Neural crest cell (in vitro differentiated cells): ENCODE measurements at regions not wholly inside any gene's neighbourhood (a gene's known extent, or its start where the extent isn't known, plus 50 kb on each side); places are given as distances from the start of the nearest gene placed in this dataset.

Experiments
- DNase-seq: peaks from one replicate; pipeline ENCODE4 v3.0.0; 2021; ENCODE audit warnings: low read depth, mixed read lengths, low spot score
- H3K27ac Mint-ChIP-seq: one replicate; pipeline ENCODE4 v1.8.0; 2021; ENCODE audit warnings: mild to moderate bottlenecking, mixed read lengths; ENCODE audit not compliant: unreplicated experiment
- H3K27me3 Mint-ChIP-seq: 2 replicates; pipeline ENCODE4 v1.8.0; 2021; ENCODE audit warnings: low read depth, mild to moderate bottlenecking, mixed read lengths
- H3K36me3 Mint-ChIP-seq: 2 replicates; pipeline ENCODE4 v1.8.0; 2021; ENCODE audit warnings: low read depth, mild to moderate bottlenecking, mixed read lengths
- H3K4me1 Mint-ChIP-seq: 2 replicates; pipeline ENCODE4 v1.8.0; 2021; ENCODE audit warnings: mixed read lengths
- H3K4me3 Mint-ChIP-seq: one replicate; pipeline ENCODE4 v1.8.0; 2021; ENCODE audit warnings: mild to moderate bottlenecking, mixed read lengths
- H3K9me3 Mint-ChIP-seq: 2 replicates; pipeline ENCODE4 v1.8.0; 2021; ENCODE audit warnings: mixed read lengths
- CTCF ChIP-seq: fragments of 200-600 bp; sonication (generic); conservative IDR thresholded peaks from 2 replicates; pipeline ENCODE4 v1.5.0; 2021; ENCODE audit warnings: antibody characterized with exemption, mild to moderate bottlenecking

DNA sequence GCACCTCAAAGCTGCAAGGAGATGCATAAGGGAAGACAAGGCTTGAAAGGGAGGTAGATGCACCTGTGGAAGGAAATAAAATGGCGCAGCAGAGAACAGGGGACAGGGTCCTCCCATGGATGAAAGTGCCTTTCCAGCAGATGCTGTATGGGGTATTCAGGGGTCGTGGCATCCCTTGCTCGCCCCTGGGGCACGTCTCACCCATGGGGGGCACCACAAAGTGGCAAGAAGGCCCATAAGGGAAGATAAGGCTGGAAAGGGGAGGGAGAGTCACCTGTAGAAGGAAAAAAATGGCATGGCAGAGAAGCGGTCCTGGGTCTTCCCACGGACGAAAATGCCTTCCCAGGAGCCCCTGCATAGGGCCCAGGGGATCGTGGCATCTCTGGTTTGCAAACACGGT, 265.1 kb downstream of the ALG10 start:
- Mint-ChIP-seq H3K36me3 (no peaks in the 10 kb centered on the region), H3K27me3 (no peaks in the 10 kb centered on the region), H3K9me3 (no peaks in the 10 kb centered on the region), H3K4me1 (no peaks in the 10 kb centered on the region), H3K4me3 (no peak overlapping the region), H3K27ac (no peak overlapping the region)
- no peak for DNase-seq
- no peak for TF ChIP-seq CTCF

- H3K27me3 Mint-ChIP-seq: no peaks in the 10 kb centered on the region
- H3K4me1 Mint-ChIP-seq: no peaks in the 10 kb centered on the region
- no peak overlapping the region for H3K4me3 Mint-ChIP-seq
- H3K36me3 Mint-ChIP-seq: peaks cover 3% of the 10 kb centered on the region
- no peaks in the 10 kb centered on the region for H3K9me3 Mint-ChIP-seq
- TF ChIP-seq CTCF: no peak
- no peak overlapping the region for H3K27ac Mint-ChIP-seq
- no peak for DNase-seq
These were observed 266.0 kb downstream of the ALG10 start for GRCh38 chr12:34287986-34288962.

GRCh38 chr12:34288963-34289345, 266.7 kb downstream of the ALG10 start:
- TF ChIP-seq CTCF: no peak
- H3K9me3 Mint-ChIP-seq: no peaks in the 10 kb centered on the region
- no peak overlapping the region for H3K4me3 Mint-ChIP-seq
- H3K27ac Mint-ChIP-seq: no peak overlapping the region
- no peak for DNase-seq
- H3K4me1 Mint-ChIP-seq: no peaks in the 10 kb centered on the region
- peaks cover 4% of the 10 kb centered on the region for H3K36me3 Mint-ChIP-seq
- H3K27me3 Mint-ChIP-seq: no peaks in the 10 kb centered on the region

GRCh38 chr12:34289431-34290380, 267.4 kb downstream of the ALG10 start:
- Mint-ChIP-seq H3K4me3 (no peak overlapping the region), H3K27me3 (no peaks in the 10 kb centered on the region), H3K9me3 (no peaks in the 10 kb centered on the region), H3K27ac (no peak overlapping the region), H3K36me3 (peaks cover 4% of the 10 kb centered on the region), H3K4me1 (no peaks in the 10 kb centered on the region)
- DNase-seq: no peak
- TF ChIP-seq CTCF: no peak

DNA sequence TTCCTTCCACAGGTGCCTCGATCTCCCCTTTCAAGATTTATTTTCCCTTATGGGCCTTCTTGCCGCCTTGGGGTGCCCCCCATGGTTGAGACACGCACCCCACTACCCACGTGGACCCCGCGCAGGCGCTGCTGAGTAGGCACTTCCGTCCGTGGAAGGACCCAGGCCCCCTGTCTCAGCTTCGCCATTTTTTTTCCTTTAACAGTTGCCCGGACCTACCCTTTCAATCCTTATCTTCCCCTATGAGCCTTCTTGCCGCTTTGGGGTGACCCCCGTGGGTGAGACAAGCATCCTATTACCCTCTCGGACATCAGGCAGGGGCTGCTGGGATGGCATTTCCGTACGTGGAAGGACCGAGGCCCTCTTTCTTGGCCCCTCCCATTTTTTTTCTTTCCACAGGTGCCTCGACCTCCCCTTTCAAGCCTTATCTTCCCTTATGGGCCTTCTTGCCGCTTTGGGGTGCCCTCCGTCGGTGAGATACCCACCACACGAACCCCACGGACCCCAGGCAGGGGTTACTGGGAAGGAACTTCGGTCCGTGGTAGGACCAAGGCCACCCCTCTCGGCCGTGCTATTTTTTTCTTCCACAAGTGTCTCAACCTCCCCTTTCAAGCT, 268.2 kb downstream of the ALG10 start:
- no peak for TF ChIP-seq CTCF
- DNase-seq: no peak
- Mint-ChIP-seq H3K4me1 (no peaks in the 10 kb centered on the region), H3K9me3 (no peaks in the 10 kb centered on the region), H3K36me3 (peaks cover 4% of the 10 kb centered on the region), H3K27ac (no peak overlapping the region), H3K27me3 (no peaks in the 10 kb centered on the region), H3K4me3 (no peak overlapping the region)
